GM18526 (cell line): ENCODE measurements at regions not wholly inside any gene's neighbourhood (a gene's known extent, or its start where the extent isn't known, plus 50 kb on each side); places are given as distances from the start of the nearest gene placed in this dataset.

Source experiments
- POLR2A ChIP-seq: IDR thresholded peaks from 3 replicates; pipeline ENCODE4 v1.6.1; 2011; ENCODE audit not compliant: insufficient read length; ENCODE audit errors: extremely low read depth

DNA sequence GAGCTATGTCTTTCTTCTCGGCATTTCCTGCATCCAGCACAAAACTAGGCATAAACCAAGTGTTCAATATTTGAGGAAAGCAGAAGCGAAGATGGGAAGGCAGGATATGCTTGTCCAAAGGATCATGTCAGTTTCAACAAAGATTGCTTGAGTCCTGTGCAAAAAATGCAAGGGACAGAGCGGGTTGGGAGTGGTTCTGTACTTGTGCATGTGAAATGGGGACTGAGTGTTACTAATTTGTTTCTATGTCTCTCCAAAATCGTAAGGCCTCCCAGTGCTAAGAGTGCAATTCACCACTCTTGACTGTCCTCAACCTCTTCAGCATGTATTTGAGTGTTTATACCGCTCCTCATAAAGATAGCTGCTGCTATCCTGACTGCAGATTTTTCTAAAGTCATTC lies 166.2 kb downstream of the DLEU7 start:
- TF ChIP-seq POLR2A = no peak

DNA sequence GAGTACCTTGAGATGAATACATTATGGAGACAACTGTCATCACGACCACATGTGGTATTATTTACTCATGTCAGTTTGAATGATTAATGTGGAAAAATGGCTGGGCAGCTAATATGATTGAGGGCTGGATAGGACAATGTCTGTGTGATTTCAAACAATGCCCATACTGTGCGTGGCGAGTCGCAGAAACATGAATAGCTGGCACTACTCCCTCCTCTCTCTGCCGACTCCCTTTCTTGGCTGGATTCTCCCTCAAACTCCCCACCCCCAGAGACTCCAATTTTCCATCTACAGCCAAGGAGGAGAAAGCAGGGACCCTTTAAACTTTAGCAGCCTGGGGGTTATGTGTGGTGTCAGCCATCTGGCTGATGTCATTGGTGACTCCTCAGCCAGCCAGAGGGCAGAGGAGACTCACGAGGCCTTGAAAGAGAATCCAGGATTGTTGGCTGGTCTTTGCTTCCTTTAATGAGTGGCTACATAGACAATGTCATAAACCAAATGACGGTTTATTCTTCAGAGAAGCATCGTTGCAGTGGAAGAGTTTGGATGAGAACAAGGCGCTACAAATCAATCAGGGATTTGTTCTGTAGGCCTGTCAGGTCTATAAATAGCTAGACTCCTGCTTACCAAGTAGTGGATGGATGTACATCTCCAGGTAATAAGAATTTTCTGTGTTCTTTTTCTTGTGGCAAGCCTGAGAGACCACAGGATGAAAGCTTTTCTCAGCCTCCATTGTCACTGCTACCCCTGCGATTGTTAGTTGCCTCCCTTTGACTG lies 165.6 kb downstream of the DLEU7 start:
- no peak for TF ChIP-seq POLR2A

DNA sequence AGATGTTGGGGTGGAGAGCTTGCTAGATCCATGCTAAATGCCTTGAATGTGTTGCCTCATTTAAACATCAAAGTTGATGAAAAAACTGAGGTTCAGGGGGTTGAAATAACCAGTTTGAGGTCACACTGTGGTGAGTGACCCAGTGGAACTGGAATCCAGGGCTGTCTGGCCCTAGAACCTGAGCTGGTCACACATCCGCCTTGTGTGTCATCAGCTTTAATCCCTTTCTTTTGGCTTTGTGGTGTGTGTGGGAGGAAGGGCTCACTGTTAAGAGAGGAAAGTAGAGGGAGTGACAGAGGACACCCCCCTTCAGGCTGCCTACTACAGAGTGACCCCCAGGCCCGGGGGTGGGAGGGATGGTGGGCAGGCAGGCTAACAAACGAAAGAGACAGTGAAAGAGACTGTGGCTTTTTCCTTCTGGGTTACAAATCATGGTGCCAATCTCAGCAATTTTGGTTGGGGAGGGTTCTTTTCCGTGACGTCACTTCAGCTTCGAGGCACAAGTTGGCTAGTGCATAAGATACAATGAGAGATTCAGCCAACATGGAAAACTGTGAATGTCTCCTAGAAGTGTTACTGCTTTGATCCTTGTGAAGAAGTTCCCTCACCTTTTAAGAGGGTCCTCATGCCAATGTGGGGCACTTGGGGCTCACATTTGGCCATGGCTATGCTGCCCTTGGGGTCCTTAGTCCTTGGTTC lies 164.9 kb downstream of the DLEU7 start:
- no peak for TF ChIP-seq POLR2A

DNA sequence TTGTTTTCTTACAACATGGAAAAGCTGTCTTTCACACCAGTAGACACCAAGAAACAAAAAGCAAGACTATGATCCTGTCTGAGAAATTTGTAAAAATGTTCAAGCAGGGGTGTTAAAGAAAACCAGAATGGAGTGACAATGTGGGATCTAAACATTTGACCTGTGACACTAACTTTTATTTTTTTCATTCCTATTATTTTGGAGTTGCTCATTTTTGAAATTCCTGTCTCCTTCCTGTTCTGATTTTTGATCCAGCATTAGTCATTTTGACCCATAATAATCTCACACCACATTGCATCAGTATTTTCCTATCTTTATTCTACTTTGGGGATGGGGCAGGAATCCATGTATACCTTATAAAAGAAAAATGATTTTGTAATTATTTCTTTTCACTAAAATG lies 164.2 kb downstream of the DLEU7 start:
- no peak for TF ChIP-seq POLR2A

DNA sequence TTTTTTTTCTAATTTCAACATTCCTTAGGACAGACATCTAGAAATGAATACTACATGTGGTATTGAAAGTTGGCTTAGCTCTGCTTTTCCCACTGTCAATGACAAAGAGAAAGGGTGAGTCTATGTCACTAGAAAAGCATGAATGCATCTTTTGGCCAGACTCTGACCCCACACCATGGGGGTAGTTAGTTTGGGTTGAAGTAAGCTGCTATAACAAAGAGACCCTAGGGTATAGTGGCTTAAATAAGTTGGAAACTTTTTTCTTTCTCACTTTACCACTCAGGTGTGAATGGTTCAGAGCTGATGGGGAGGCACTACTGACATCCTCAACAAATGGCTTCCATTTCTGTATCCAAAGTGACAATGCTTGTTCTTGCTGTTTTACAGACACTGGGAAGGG lies 161.5 kb downstream of the DLEU7 start:
- no peak for TF ChIP-seq POLR2A

DNA sequence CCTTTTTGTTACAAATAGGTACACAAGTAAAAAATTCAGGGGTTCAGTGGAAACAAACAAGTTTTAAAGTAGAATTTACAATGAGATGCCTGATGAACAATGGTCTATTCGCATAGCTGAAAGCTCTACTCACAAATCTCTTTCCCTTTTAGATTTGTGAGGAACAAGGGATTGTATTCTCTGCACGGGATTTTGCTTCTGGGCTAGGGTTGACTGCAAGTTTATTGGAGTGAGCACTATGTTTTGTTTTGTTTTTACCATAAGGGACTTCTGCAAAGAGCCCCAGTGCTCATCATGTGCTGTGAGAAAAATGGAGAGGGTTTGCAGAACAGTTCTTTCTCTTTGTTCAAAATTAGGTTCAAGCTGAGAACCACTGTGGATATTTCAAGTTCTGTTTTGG lies 160.5 kb downstream of the DLEU7 start:
- no peak for TF ChIP-seq POLR2A

DNA sequence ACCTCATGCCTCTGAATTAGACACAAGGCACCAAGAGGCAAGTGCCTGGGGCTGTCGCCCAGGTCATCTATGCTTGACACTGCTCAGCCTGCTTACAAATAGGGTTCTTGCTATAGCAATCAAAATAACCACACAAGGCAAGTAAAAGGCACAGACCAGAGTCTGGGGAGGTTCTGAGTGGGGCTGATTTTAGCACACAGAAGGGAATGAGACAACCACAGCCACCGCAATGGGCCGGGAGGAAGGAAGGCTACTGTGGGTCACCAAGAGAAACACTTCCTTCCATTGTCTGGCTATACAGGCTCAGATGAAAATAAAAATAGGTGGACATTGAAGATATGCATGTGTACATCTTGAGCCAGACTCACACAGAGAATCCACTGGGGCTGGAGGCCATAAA lies 159.1 kb downstream of the DLEU7 start:
- no peak for TF ChIP-seq POLR2A

DNA sequence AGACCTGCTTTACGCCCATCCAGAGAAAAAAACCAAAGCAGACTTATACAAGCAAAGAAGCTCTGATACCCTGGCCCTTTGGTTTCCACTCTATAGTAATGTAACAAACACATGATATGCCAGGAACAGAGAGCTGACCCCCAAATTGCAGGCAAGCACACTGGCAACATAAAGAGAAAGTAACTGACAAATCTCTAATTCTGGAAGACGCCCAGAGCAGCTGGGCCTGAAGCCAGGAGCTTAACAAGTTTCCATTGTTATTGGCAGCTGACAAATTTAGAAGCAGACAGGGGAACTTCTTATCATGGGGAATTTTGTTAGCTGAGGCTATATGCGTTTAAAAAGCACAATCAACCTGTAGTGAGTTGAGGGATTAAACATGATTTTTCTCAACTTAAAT lies 158.0 kb downstream of the DLEU7 start:
- no peak for TF ChIP-seq POLR2A

DNA sequence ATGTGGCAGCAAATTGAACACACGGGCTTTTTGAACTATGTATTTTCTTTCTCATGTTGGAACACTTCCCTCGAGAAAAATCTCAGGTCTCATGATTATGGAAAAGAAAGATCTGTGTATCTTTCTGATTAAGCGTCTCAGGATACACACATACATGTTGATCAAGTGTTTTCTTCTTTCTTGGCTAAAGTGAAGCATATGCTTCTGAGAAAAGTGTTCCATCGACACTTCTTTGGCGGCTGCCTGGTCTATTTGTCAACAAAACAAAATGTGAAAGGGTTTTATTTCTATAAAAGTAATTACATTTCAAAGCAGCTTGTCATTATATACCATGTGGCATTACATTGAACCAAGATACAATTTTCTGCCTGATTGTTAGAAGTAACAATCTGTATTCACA lies 157.5 kb downstream of the DLEU7 start:
- TF ChIP-seq POLR2A = no peak

DNA sequence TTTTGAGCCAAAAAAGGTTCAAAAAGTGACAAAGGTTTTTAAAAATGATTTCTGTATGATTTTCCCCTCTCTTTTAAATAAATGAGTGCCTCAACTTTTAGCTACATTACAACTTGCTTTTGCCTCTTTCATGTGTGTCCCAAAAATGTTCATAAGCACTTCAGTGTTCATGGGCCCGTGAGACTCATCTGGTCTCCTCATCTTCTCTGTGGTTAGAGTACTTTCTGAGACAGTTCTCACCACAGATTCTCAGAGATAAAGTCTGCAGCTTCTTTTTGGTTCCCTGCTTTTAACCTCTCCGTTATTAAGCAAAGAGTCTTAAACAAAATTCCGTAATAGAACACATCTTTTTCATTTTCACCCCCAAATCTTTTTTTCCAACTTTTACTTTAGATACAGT lies 156.9 kb downstream of the DLEU7 start:
- TF ChIP-seq POLR2A = no peak

DNA sequence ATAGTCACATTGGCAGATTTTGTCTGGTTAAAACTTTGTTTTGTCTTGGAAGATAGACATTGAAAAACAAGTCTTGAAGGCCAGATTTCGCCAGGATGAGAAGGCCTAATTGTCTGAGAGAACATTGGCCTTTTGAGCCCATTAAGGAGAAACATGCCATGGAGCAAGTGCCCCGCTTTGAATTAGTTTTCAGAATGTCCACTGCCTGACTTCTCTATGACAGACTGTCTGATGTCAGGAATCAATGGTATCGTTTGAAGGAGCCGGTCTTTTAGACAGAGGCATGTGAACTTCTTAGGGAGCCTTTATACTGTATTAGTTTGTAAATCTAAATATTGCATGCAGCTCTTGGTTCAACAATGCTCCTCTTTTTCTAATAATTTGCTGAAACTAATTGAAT lies 155.9 kb downstream of the DLEU7 start:
- no peak for TF ChIP-seq POLR2A

DNA sequence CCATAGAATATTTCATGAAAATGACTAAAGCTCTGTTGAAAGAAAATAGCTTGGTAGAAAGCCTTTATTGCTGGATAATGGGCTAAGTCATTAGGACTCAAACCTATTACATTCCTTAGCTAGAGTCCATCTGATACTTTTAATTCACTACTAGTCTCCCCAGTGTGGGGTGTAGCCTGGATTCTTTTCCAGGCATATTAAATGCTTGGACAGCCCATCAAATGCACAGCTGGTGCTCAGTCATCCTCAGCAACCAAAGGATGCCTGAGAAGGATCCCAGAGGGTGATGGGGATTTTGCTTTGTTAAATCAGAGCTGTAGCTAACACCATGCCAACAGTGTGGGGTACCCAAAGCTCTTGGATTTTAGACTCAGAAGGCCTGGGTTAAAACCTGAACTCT lies 153.5 kb downstream of the DLEU7 start:
- no peak for TF ChIP-seq POLR2A

DNA sequence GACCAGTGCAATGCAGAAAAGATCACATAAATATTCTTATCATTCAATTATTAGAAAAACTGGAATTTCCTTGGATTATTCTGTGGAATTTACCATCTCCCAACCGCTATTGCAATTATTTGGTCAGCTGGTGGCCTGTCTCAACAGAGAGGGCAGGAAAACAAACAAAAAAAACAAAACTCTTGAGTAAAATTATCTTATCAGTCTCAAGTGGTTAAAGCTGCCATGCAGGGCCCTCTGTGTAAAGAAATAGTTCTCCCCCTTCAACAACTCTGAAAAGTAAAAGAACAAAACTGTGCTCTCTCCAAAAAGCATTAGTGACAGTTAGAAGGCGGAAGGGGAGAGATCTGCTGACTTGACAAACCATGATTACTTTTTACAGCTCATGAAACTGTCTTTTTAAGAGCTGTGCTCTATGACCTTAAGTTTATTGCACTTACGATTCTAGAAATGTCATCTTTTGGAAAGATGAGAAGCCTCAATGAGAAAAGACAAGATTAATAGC lies 152.3 kb downstream of the DLEU7 start:
- no peak for TF ChIP-seq POLR2A

DNA sequence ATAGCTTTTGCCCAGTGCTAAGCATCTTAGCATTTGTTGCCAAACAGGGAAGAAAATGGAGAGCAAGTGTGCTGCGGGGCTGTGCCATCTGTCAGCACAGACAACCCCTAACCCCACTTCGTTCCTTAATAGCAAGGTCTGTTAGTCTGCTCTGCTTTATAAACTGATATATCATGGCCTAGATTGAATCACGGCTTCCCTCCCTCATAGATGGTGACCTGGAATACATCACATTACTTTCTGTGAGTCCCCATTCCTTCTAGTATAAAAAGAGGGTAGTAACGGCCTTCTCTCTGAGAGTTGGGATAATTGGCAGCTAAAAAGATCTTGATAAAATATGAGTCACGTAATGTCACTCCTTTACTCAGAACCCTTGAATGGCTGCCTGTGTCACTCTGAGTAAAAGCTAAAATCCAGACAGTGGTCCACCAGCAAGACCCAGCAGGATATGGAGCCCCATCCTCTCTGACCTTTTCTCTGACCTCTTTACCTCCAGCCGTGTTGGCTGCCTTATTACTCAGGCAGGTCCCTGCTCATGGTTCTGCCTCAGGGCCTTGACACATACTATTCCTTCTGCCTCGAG lies 151.7 kb downstream of the DLEU7 start:
- TF ChIP-seq POLR2A = no peak

DNA sequence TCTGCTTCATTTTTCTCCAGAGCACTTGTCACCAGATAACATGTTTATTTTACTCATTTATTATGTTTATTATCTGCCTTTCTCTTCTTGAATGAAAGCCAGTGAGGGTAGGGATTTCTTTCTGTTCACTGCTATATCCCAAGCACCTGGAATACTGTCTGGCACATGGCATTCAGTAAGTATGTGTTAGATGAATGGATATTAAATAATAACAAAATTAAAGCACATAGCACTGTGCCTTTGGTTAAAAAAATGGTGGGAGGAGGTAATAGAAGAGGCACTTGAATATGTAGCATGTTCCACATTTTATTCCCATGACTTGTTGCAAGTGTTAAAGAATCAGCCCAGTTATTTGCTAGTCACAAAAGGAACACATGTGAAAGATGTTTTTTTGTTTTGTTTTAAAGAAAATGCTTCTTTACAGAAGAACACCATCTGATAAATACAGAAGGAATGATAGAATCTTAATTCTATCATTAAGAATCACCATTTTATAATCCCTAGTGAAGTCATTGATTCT lies 151.0 kb downstream of the DLEU7 start:
- TF ChIP-seq POLR2A = no peak

DNA sequence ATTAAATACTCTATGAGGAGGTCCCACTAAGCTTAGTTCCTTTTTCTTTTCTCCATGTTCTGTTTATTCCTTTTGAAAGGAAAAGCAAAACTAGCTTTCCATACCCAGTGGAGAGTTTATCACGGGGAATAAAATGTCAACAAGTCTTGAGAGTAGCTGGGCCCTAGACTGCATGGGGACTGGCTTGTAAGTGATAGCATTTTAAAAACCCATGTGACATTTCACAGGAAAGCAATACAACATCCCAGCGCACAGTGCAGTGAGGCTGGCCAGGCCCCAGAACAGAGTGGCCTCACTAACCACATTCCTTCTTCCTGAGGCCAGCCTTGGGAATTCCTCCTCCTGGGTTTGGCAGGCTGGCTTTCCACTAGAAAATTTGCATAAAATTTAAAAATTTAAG lies 149.8 kb downstream of the DLEU7 start:
- no peak for TF ChIP-seq POLR2A
